Thyroid gland (tissue), 4 donors: ENCODE measurements at regions not wholly inside any gene's neighbourhood (a gene's known extent, or its start where the extent isn't known, plus 50 kb on each side); places are given as distances from the start of the nearest gene placed in this dataset.

ENCODE experiments used
- POLR2A ChIP-seq, 2 donors: fragments of 450-650 bp; IDR thresholded peaks; one replicate each; pipeline ENCODE4 v1.6.1; 2017; ENCODE audit warnings: antibody characterized with exemption in 2 of 2, mild to moderate bottlenecking in 2 of 2, moderate library complexity in 1 of 2
- TF ChIP-seq, protein P1 (sequence below), 6 experiments: fragments of 200-600 bp in 3 of 6; fragments of 450-650 bp in 3 of 6; sonication (generic) in 3 of 6; IDR thresholded peaks; one replicate each; pipeline ENCODE4 v1.5.1; 2016 to 2019; ENCODE audit warnings: antibody characterized with exemption in 6 of 6, mild to moderate bottlenecking in 2 of 6, inconsistent platforms in 1 of 6, moderate library complexity in 1 of 6

DNA sequence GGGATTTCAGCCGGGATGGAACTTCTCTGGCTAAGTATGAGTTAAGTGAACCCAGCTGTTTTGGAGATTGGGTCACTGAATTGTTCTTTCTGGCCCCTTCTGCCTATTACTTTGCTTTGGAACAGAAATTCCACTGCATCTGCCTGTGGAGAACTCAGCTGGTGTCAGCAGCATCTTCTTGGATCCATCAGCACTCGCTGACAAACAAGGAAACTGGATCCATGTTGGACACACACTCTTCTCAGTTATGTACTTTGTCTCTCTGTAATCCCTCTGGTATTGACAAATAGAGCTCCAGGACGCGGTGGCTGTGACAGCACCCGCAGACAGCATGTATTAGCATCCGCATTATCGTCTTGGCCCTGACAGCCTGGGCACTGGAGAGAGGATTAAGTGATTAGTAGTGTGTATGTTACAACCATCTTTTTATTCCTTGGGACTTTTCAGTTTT is 73.0 kb upstream of the BMPER start:
- TF ChIP-seq, protein P1, sequence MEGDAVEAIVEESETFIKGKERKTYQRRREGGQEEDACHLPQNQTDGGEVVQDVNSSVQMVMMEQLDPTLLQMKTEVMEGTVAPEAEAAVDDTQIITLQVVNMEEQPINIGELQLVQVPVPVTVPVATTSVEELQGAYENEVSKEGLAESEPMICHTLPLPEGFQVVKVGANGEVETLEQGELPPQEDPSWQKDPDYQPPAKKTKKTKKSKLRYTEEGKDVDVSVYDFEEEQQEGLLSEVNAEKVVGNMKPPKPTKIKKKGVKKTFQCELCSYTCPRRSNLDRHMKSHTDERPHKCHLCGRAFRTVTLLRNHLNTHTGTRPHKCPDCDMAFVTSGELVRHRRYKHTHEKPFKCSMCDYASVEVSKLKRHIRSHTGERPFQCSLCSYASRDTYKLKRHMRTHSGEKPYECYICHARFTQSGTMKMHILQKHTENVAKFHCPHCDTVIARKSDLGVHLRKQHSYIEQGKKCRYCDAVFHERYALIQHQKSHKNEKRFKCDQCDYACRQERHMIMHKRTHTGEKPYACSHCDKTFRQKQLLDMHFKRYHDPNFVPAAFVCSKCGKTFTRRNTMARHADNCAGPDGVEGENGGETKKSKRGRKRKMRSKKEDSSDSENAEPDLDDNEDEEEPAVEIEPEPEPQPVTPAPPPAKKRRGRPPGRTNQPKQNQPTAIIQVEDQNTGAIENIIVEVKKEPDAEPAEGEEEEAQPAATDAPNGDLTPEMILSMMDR (IDR thresholded peaks at IDR 0.05) = no peak
- no peak for TF ChIP-seq POLR2A (IDR thresholded peaks at IDR 0.05)
